Suprapubic skin (tissue), 3 donors: ENCODE measurements at regions not wholly inside any gene's neighbourhood (a gene's known extent, or its start where the extent isn't known, plus 50 kb on each side); places are given as distances from the start of the nearest gene placed in this dataset.

Experiments used
- EP300 ChIP-seq: sonication (generic); formaldehyde crosslinking; IDR thresholded peaks from one replicate; pipeline ENCODE4 v1.6.1; 2017; ENCODE audit warnings: antibody characterized with exemption
- POLR2A ChIP-seq, 2 donors: fragments of 450-650 bp; IDR thresholded peaks; one replicate each; pipeline ENCODE4 v1.6.1; 2017; ENCODE audit warnings: antibody characterized with exemption in 2 of 2, mild to moderate bottlenecking in 2 of 2, moderate library complexity in 2 of 2
- TF ChIP-seq, protein P1 (sequence below), 2 donors: fragments of 200-600 bp in 1 of 2; fragments of 450-650 bp in 1 of 2; sonication (generic) in 1 of 2; IDR thresholded peaks; one replicate each; pipeline ENCODE4 v1.5.1; 2016 to 2019; ENCODE audit warnings: antibody characterized with exemption in 2 of 2, mild to moderate bottlenecking in 1 of 2, moderate library complexity in 1 of 2

GRCh38 chr10:71076473-71077142 lies 135.8 kb upstream of the UNC5B start:
- TF ChIP-seq POLR2A (IDR thresholded peaks at IDR 0.05): no peak
- TF ChIP-seq, protein P1, sequence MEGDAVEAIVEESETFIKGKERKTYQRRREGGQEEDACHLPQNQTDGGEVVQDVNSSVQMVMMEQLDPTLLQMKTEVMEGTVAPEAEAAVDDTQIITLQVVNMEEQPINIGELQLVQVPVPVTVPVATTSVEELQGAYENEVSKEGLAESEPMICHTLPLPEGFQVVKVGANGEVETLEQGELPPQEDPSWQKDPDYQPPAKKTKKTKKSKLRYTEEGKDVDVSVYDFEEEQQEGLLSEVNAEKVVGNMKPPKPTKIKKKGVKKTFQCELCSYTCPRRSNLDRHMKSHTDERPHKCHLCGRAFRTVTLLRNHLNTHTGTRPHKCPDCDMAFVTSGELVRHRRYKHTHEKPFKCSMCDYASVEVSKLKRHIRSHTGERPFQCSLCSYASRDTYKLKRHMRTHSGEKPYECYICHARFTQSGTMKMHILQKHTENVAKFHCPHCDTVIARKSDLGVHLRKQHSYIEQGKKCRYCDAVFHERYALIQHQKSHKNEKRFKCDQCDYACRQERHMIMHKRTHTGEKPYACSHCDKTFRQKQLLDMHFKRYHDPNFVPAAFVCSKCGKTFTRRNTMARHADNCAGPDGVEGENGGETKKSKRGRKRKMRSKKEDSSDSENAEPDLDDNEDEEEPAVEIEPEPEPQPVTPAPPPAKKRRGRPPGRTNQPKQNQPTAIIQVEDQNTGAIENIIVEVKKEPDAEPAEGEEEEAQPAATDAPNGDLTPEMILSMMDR (IDR thresholded peaks at IDR 0.05): no peak
- TF ChIP-seq EP300: no peak
